ENCODE measurements at regions not wholly inside any gene's neighbourhood (a gene's known extent, or its start where the extent isn't known, plus 50 kb on each side); places are given as distances from the start of the nearest gene placed in this dataset.
"Not testable (repeated sequence)": the region's sequence is repeated elsewhere in the genome, so short reads cannot be mapped to it uniquely, and the experiment has no call there.

- Histone ChIP-seq H3K9me3 (ENCODE audit: control extremely low read depth in 1 of 5, control insufficient read depth in 4 of 5, insufficient read depth in 2 of 5, low read depth in 1 of 5, low read length in 4 of 5) (no peaks in the 10 kb centered on the region), H3K27me3 (replicated peaks in 2 of 5; ENCODE audit: control insufficient read depth in 4 of 5, insufficient read depth in 5 of 5, low read length in 4 of 5) (peaks cover 0 to 1% (median 0%) of the 10 kb centered on the region in 5 experiments), H3K36me3 (ENCODE audit: control insufficient read depth in 4 of 4, insufficient read depth in 4 of 4, low read length in 3 of 4) (no peaks in the 10 kb centered on the region), H3K27ac (ENCODE audit: insufficient read depth in 1 of 2, low read depth in 1 of 2, low read length in 2 of 2, poor library complexity in 1 of 2, severe bottlenecking in 2 of 2) (no peak overlapping the region), H3K4me3 (ENCODE audit: control insufficient read depth in 1 of 7, extremely low read depth in 1 of 7, insufficient read depth in 4 of 7, low read depth in 2 of 7, low read length in 6 of 7) (no peak overlapping the region), H3K4me1 (ENCODE audit: control extremely low read depth in 1 of 4, control insufficient read depth in 4 of 4, insufficient read depth in 4 of 4, low read length in 3 of 4) (no peaks in the 10 kb centered on the region)
- CTCF ChIA-PET = no interaction called here
- 84% methylated on average over 7 of the region's 9 CpGs for WGBS (ENCODE audit: insufficient coverage)
- POLR2A ChIA-PET = no interaction called here
- DNase-seq = no peak
Observed at GRCh38 chr9:42275141-42275540, 91.7 kb downstream of the SPATA31A6 start.

GRCh38 chr9:42282531-42283178 lies 99.2 kb downstream of the SPATA31A6 start:
- H3K36me3 ChIP-seq (ENCODE audit: control insufficient read depth in 4 of 4, insufficient read depth in 4 of 4, low read length in 3 of 4); H3K27ac ChIP-seq (ENCODE audit: insufficient read depth in 1 of 2, low read depth in 1 of 2, low read length in 2 of 2, poor library complexity in 1 of 2, severe bottlenecking in 2 of 2); H3K4me1 ChIP-seq (ENCODE audit: control extremely low read depth in 1 of 4, control insufficient read depth in 4 of 4, insufficient read depth in 4 of 4, low read length in 3 of 4); CTCF ChIA-PET; H3K9me3 ChIP-seq (ENCODE audit: control extremely low read depth in 1 of 5, control insufficient read depth in 4 of 5, insufficient read depth in 2 of 5, low read depth in 1 of 5, low read length in 4 of 5); POLR2A ChIA-PET; DNase-seq; H3K4me3 ChIP-seq (ENCODE audit: control insufficient read depth in 1 of 7, extremely low read depth in 1 of 7, insufficient read depth in 4 of 7, low read depth in 2 of 7, low read length in 6 of 7); H3K27me3 ChIP-seq (replicated peaks in 2 of 5; ENCODE audit: control insufficient read depth in 4 of 5, insufficient read depth in 5 of 5, low read length in 4 of 5): not testable (repeated sequence)
- WGBS (ENCODE audit: insufficient coverage) = 83% methylated on average over 1 of the region's 7 CpGs

DNA sequence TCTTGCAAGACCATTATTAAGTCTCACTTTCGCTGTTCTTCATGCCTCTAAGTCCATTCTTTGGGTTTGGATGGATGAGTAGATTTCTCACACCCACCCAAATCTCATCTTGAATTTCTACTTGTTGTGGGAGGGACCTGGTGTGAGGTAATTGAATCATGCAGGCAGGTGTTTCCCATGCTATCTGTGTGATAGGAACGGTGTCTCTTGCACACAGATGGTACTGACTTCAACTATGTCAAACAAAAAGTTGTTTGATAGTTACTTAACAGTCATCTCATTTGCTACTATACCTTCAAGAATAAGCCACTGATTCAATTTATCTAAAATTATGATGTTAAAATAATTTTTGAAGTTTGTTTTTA lies 99.7 kb downstream of the SPATA31A6 start:
- CTCF ChIA-PET; H3K4me1 ChIP-seq (ENCODE audit: control extremely low read depth in 1 of 4, control insufficient read depth in 4 of 4, insufficient read depth in 4 of 4, low read length in 3 of 4); H3K27ac ChIP-seq (ENCODE audit: insufficient read depth in 1 of 2, low read depth in 1 of 2, low read length in 2 of 2, poor library complexity in 1 of 2, severe bottlenecking in 2 of 2); DNase-seq; H3K9me3 ChIP-seq (ENCODE audit: control extremely low read depth in 1 of 5, control insufficient read depth in 4 of 5, insufficient read depth in 2 of 5, low read depth in 1 of 5, low read length in 4 of 5); H3K36me3 ChIP-seq (ENCODE audit: control insufficient read depth in 4 of 4, insufficient read depth in 4 of 4, low read length in 3 of 4); H3K4me3 ChIP-seq (ENCODE audit: control insufficient read depth in 1 of 7, extremely low read depth in 1 of 7, insufficient read depth in 4 of 7, low read depth in 2 of 7, low read length in 6 of 7); POLR2A ChIA-PET; H3K27me3 ChIP-seq (replicated peaks in 2 of 5; ENCODE audit: control insufficient read depth in 4 of 5, insufficient read depth in 5 of 5, low read length in 4 of 5): not testable (repeated sequence)
- WGBS (ENCODE audit: insufficient coverage) = no CpG with 5 or more reads among the region's 2 CpGs

GRCh38 chr9:42286145-42286845 lies 102.8 kb downstream of the SPATA31A6 start:
- CTCF ChIA-PET = not testable (repeated sequence)

DNA sequence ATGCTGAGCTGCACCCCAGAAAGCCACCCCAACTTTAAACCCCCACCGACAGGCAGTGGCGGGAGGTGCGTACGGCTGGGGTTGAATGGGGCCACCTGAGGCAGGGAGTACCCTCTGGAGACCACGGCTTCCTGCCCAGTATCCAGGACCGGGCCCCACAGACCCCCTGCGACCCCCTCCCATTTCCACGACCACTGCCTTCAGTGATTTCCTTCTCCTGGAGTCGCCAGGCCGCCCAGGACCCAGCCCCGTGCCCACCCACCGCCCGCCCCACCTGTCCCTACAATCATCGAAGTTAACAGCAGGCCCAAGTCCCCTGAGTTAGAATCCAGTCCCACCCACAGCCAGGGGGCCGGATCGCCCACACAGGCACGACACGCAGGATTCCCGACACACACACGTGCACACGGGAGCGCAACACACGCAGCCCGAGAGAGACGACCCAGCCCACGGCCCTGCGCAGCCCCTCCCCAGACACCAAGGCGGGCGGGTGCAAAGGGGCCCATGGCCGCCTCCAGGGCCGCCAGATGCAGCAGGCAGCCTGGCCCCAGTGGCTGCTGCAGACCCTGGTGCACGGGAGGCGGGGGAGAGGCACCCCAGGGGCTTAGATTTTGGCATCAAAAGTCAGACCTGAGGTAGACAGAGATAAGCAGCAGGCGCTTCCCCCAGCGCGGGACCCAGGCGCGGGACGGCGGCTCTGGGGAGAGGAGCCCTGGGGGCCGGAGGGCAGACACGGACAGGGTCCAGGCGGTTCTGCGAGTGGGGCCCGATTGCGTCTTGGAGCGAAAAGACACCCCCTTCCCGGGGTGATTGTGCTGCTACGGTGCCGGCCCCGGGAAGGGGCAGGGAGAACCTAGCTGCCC lies 104.8 kb downstream of the SPATA31A6 start:
- DNase-seq; H3K4me1 ChIP-seq (ENCODE audit: control extremely low read depth in 1 of 4, control insufficient read depth in 4 of 4, insufficient read depth in 4 of 4, low read length in 3 of 4); CTCF ChIA-PET; H3K4me3 ChIP-seq (ENCODE audit: control insufficient read depth in 1 of 7, extremely low read depth in 1 of 7, insufficient read depth in 4 of 7, low read depth in 2 of 7, low read length in 6 of 7); H3K9me3 ChIP-seq (ENCODE audit: control extremely low read depth in 1 of 5, control insufficient read depth in 4 of 5, insufficient read depth in 2 of 5, low read depth in 1 of 5, low read length in 4 of 5); H3K27ac ChIP-seq (ENCODE audit: insufficient read depth in 1 of 2, low read depth in 1 of 2, low read length in 2 of 2, poor library complexity in 1 of 2, severe bottlenecking in 2 of 2); H3K27me3 ChIP-seq (replicated peaks in 2 of 5; ENCODE audit: control insufficient read depth in 4 of 5, insufficient read depth in 5 of 5, low read length in 4 of 5); POLR2A ChIA-PET; H3K36me3 ChIP-seq (ENCODE audit: control insufficient read depth in 4 of 4, insufficient read depth in 4 of 4, low read length in 3 of 4): not testable (repeated sequence)
- WGBS (ENCODE audit: insufficient coverage) = 88% methylated on average over 25 of the region's 51 CpGs

More at GRCh38 chr9:42286145-42286845, 102.8 kb downstream of the SPATA31A6 start:
- H3K9me3 ChIP-seq (ENCODE audit: control extremely low read depth in 1 of 5, control insufficient read depth in 4 of 5, insufficient read depth in 2 of 5, low read depth in 1 of 5, low read length in 4 of 5); H3K27ac ChIP-seq (ENCODE audit: insufficient read depth in 1 of 2, low read depth in 1 of 2, low read length in 2 of 2, poor library complexity in 1 of 2, severe bottlenecking in 2 of 2); H3K4me1 ChIP-seq (ENCODE audit: control extremely low read depth in 1 of 4, control insufficient read depth in 4 of 4, insufficient read depth in 4 of 4, low read length in 3 of 4); H3K4me3 ChIP-seq (ENCODE audit: control insufficient read depth in 1 of 7, extremely low read depth in 1 of 7, insufficient read depth in 4 of 7, low read depth in 2 of 7, low read length in 6 of 7); H3K36me3 ChIP-seq (ENCODE audit: control insufficient read depth in 4 of 4, insufficient read depth in 4 of 4, low read length in 3 of 4); H3K27me3 ChIP-seq (replicated peaks in 2 of 5; ENCODE audit: control insufficient read depth in 4 of 5, insufficient read depth in 5 of 5, low read length in 4 of 5); DNase-seq; POLR2A ChIA-PET: not testable (repeated sequence)
- WGBS (ENCODE audit: insufficient coverage) = 91% methylated on average over 4 of the region's 7 CpGs

GRCh38 chr9:42288865-42289229 lies 105.4 kb downstream of the SPATA31A6 start:
- H3K27me3 ChIP-seq (replicated peaks in 2 of 5; ENCODE audit: control insufficient read depth in 4 of 5, insufficient read depth in 5 of 5, low read length in 4 of 5); H3K27ac ChIP-seq (ENCODE audit: insufficient read depth in 1 of 2, low read depth in 1 of 2, low read length in 2 of 2, poor library complexity in 1 of 2, severe bottlenecking in 2 of 2); CTCF ChIA-PET; H3K36me3 ChIP-seq (ENCODE audit: control insufficient read depth in 4 of 4, insufficient read depth in 4 of 4, low read length in 3 of 4); POLR2A ChIA-PET; DNase-seq; H3K4me3 ChIP-seq (ENCODE audit: control insufficient read depth in 1 of 7, extremely low read depth in 1 of 7, insufficient read depth in 4 of 7, low read depth in 2 of 7, low read length in 6 of 7); H3K4me1 ChIP-seq (ENCODE audit: control extremely low read depth in 1 of 4, control insufficient read depth in 4 of 4, insufficient read depth in 4 of 4, low read length in 3 of 4); H3K9me3 ChIP-seq (ENCODE audit: control extremely low read depth in 1 of 5, control insufficient read depth in 4 of 5, insufficient read depth in 2 of 5, low read depth in 1 of 5, low read length in 4 of 5): not testable (repeated sequence)
- no CpG with 5 or more reads among the region's 11 CpGs for WGBS (ENCODE audit: insufficient coverage)

GRCh38 chr9:42300124-42300523 lies 116.7 kb downstream of the SPATA31A6 start:
- H3K4me3 ChIP-seq (ENCODE audit: control insufficient read depth in 1 of 7, extremely low read depth in 1 of 7, insufficient read depth in 4 of 7, low read depth in 2 of 7, low read length in 6 of 7); H3K36me3 ChIP-seq (ENCODE audit: control insufficient read depth in 4 of 4, insufficient read depth in 4 of 4, low read length in 3 of 4); DNase-seq; CTCF ChIA-PET; H3K27me3 ChIP-seq (replicated peaks in 2 of 5; ENCODE audit: control insufficient read depth in 4 of 5, insufficient read depth in 5 of 5, low read length in 4 of 5); H3K4me1 ChIP-seq (ENCODE audit: control extremely low read depth in 1 of 4, control insufficient read depth in 4 of 4, insufficient read depth in 4 of 4, low read length in 3 of 4); H3K27ac ChIP-seq (ENCODE audit: insufficient read depth in 1 of 2, low read depth in 1 of 2, low read length in 2 of 2, poor library complexity in 1 of 2, severe bottlenecking in 2 of 2); H3K9me3 ChIP-seq (ENCODE audit: control extremely low read depth in 1 of 5, control insufficient read depth in 4 of 5, insufficient read depth in 2 of 5, low read depth in 1 of 5, low read length in 4 of 5); POLR2A ChIA-PET: not testable (repeated sequence)

All from common myeloid progenitor, CD34-positive (primary cell).